ENCODE measurements at regions not wholly inside any gene's neighbourhood (a gene's known extent, or its start where the extent isn't known, plus 50 kb on each side); places are given as distances from the start of the nearest gene placed in this dataset.

GRCh38 chr1:11391886-11392285 lies 87.1 kb upstream of the DISP3 start:
- Histone ChIP-seq H3K4me2 (no peak overlapping the region), H3K27ac (ENCODE audit: low read depth) (no peak overlapping the region), H2AFZ (no peak overlapping the region), H3K27me3 (ENCODE audit: insufficient read depth) (no peaks in the 10 kb centered on the region), H4K20me1 (replicated peaks; ENCODE audit: insufficient read depth) (no peaks in the 10 kb centered on the region), H3F3A (replicated peaks; ENCODE audit: low read depth) (no peaks in the 10 kb centered on the region), H3K36me3 (ENCODE audit: insufficient read depth) (no peaks in the 10 kb centered on the region), H3K79me2 (replicated peaks; ENCODE audit: insufficient read depth) (no peaks in the 10 kb centered on the region), H3K4me1 (ENCODE audit: insufficient read depth) (no peaks in the 10 kb centered on the region), H3K4me3 (no peak overlapping the region), H3K9me2 (ENCODE audit: insufficient read depth) (no peaks in the 10 kb centered on the region)
- Mint-ChIP-seq H3K27me3 (ENCODE audit: insufficient read depth, low read depth, poor library complexity) (peaks cover 8% of the 10 kb centered on the region), H3K36me3 (ENCODE audit: low read depth) (no peaks in the 10 kb centered on the region), H3K27ac (no peak overlapping the region), H3K4me1 (peaks cover 15% of the 10 kb centered on the region; the same call in 1 of the 3 replicates), H3K4me3 (no peak overlapping the region), H3K9me3 (no peaks in the 10 kb centered on the region)
- TF ChIP-seq ZNF114 (CRISPR knock-in tag; IDR thresholded peaks at IDR 0.05) (no peak), EZH2phosphoT487 (IDR thresholded peaks at IDR 0.05; ENCODE audit: unreplicated experiment) (no peak), REST (IDR thresholded peaks at IDR 0.05; ENCODE audit: unreplicated experiment) (no peak), ETS1 (IDR thresholded peaks at IDR 0.05) (no peak), CTCF (conservative IDR thresholded peaks at IDR 0.05; ENCODE audit: low read depth in 2 of 2) (no peak), NANOG (IDR thresholded peaks at IDR 0.05; ENCODE audit: borderline replicate concordance) (no peak), JUNB (IDR thresholded peaks at IDR 0.05; ENCODE audit: unreplicated experiment) (no peak), POLR2AphosphoS5 (IDR thresholded peaks at IDR 0.05; ENCODE audit: low read depth) (no peak), ZNF331 (CRISPR knock-in tag; IDR thresholded peaks at IDR 0.05; ENCODE audit: low read depth) (no peak), STAT1 (IDR thresholded peaks at IDR 0.05; ENCODE audit: unreplicated experiment) (no peak), EZH2 (IDR thresholded peaks at IDR 0.05; ENCODE audit: low read depth, unreplicated experiment) (no peak), ZNF462 (CRISPR knock-in tag; IDR thresholded peaks at IDR 0.05) (no peak)
- DNase-seq (ENCODE audit: low spot score) (no peak), ATAC-seq (no peak)

Data from GM23338 (cell line).